DOHH2 (cell line): ENCODE measurements at regions not wholly inside any gene's neighbourhood (a gene's known extent, or its start where the extent isn't known, plus 50 kb on each side); places are given as distances from the start of the nearest gene placed in this dataset.
"Not testable (repeated sequence)": the region's sequence is repeated elsewhere in the genome, so short reads cannot be mapped to it uniquely, and the experiment has no call there.

Experiments used
- H3F3A ChIP-seq: fragments of 200-600 bp; sonication (generic), shearing (Covaris generic); 2 replicates; pipeline ENCODE4 v1.6.0; 2016; ENCODE audit warnings: antibody characterized with exemption, mild to moderate bottlenecking; ENCODE audit not compliant: control insufficient read depth, insufficient read depth
- H3K27ac ChIP-seq: fragments of 200-600 bp; sonication (generic); 2 replicates; pipeline ENCODE4 v1.5.1; 2014; ENCODE audit warnings: low read depth, mild to moderate bottlenecking, low read length, moderate library complexity
- H3K27me3 ChIP-seq: fragments of 200-600 bp; sonication (generic); 2 replicates; pipeline ENCODE4 v1.6.1; 2014; ENCODE audit warnings: mild to moderate bottlenecking, low read length, mixed read lengths; ENCODE audit not compliant: control insufficient read depth
- H3K36me3 ChIP-seq: fragments of 200-600 bp; sonication (generic); 2 replicates; pipeline ENCODE4 v1.6.1; 2014; ENCODE audit warnings: mild to moderate bottlenecking, low read length, moderate library complexity, mixed read lengths; ENCODE audit not compliant: control insufficient read depth
- H3K4me1 ChIP-seq: fragments of 200-600 bp; sonication (generic); 2 replicates; pipeline ENCODE4 v1.6.1; 2014; ENCODE audit warnings: mild to moderate bottlenecking, low read length, mixed read lengths; ENCODE audit not compliant: control insufficient read depth
- H3K4me2 ChIP-seq: fragments of 200-600 bp; sonication (generic); 2 replicates; pipeline ENCODE4 v1.6.0; 2014; ENCODE audit warnings: mild to moderate bottlenecking, low read length, moderate library complexity
- H3K4me3 ChIP-seq: fragments of 200-600 bp; sonication (generic); 2 replicates; pipeline ENCODE4 v1.5.1; 2014; ENCODE audit warnings: mild to moderate bottlenecking, low read length, mixed read lengths
- H3K79me2 ChIP-seq: fragments of 200-600 bp; sonication (generic); 2 replicates; pipeline ENCODE4 v1.6.1; 2014; ENCODE audit warnings: mild to moderate bottlenecking, low read length, mixed read lengths; ENCODE audit not compliant: control insufficient read depth
- H3K9me2 ChIP-seq: fragments of 200-600 bp; sonication (generic); replicated peaks from 2 replicates; pipeline ENCODE4 v1.6.1; 2014; ENCODE audit warnings: mild to moderate bottlenecking, low read length, mixed read lengths; ENCODE audit not compliant: control insufficient read depth
- H3K9me3 ChIP-seq: fragments of 200-600 bp; sonication (generic); 2 replicates; pipeline ENCODE4 v1.6.1; 2014; ENCODE audit warnings: antibody characterized with exemption, low read length, mixed read lengths; ENCODE audit not compliant: control insufficient read depth, insufficient read depth
- H4K20me1 ChIP-seq: fragments of 200-600 bp; sonication (generic); 2 replicates; pipeline ENCODE4 v1.6.0; 2014; ENCODE audit warnings: low read depth, mild to moderate bottlenecking, antibody characterized with exemption, low read length, moderate library complexity; ENCODE audit not compliant: control insufficient read depth, insufficient read depth
- EZH2phosphoT487 ChIP-seq: fragments of 200-600 bp; sonication (generic); IDR thresholded peaks from 2 replicates; pipeline ENCODE4 v1.6.1; 2017; ENCODE audit warnings: borderline replicate concordance, mild to moderate bottlenecking, antibody characterized with exemption, low read length, moderate library complexity, mixed read lengths
- TF ChIP-seq, protein P1 (sequence below): fragments of 200-600 bp; sonication (generic); IDR thresholded peaks from one replicate; pipeline ENCODE4 v1.5.1; 2014; ENCODE audit warnings: antibody characterized with exemption, mild to moderate bottlenecking, low read depth, low read length; ENCODE audit not compliant: poor library complexity, severe bottlenecking

DNA sequence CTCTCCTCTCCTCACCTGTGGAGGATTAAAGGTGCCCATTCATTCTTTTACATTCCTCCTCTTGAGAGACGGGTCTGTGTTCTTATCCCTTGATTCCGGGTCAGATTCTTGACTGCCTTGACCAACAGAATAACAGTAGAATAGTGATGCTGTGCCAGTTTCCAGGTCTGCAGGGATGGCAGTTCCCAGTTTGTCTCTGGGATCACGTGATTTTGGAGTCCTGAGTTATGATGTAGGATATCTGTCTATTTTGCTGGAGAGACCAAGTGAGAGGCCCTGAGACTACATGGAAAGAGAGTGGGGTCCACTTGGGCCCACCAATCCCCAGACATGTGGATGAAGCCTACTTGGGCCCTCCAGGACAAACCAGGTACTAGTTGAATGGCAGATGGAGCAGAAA is 142.8 kb downstream of the TTC8 start:
- TF ChIP-seq, protein P1, sequence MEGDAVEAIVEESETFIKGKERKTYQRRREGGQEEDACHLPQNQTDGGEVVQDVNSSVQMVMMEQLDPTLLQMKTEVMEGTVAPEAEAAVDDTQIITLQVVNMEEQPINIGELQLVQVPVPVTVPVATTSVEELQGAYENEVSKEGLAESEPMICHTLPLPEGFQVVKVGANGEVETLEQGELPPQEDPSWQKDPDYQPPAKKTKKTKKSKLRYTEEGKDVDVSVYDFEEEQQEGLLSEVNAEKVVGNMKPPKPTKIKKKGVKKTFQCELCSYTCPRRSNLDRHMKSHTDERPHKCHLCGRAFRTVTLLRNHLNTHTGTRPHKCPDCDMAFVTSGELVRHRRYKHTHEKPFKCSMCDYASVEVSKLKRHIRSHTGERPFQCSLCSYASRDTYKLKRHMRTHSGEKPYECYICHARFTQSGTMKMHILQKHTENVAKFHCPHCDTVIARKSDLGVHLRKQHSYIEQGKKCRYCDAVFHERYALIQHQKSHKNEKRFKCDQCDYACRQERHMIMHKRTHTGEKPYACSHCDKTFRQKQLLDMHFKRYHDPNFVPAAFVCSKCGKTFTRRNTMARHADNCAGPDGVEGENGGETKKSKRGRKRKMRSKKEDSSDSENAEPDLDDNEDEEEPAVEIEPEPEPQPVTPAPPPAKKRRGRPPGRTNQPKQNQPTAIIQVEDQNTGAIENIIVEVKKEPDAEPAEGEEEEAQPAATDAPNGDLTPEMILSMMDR, result no peak
- TF ChIP-seq EZH2phosphoT487, result no peak
- Histone ChIP-seq H3K36me3 (no peaks in the 10 kb centered on the region), H3K79me2 (no peaks in the 10 kb centered on the region), H3K4me1 (no peaks in the 10 kb centered on the region), H3F3A (no peaks in the 10 kb centered on the region), H3K9me2 (no peaks in the 10 kb centered on the region), H4K20me1 (no peaks in the 10 kb centered on the region), H3K27me3 (peaks cover 8% of the 10 kb centered on the region), H3K4me2 (no peak overlapping the region), H3K4me3 (no peak overlapping the region), H3K27ac (no peak overlapping the region), H3K9me3 (no peaks in the 10 kb centered on the region)

DNA sequence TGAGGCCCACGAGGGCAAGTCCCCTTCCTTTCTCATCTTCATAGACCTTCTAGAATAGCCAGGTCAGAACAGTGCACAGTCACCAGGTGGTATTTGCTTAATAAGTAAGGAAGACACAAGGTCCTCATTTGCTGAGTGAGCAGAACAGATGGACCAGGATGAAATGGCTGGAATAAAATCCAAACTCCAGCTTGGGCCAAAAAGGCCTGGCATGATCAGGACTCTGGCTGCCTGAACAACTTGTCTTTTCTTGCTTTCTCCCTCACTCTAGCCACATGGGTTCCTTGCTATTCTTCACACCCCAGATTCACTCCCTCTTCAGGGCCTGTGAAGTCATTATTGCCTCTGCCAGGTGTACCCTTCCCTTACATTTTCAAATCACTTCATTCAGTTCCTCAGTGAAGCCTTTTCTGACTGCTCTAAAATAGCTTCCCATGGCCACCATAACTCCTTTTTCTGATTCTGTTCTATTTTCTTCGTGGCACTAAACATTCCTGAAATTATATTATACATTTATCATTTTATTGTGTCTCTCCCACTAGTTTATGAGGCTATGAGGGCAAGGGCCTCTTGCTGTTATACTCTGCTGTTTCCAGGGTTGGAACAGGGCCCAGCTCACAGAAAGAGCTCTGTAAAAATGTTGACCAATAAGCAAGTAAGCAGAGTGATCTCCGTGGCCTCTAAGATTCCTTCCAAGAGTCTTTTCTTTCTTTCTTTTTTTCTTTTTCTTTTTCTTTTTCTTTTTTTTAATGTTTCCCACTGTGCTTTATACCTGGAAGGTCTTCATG is 150.8 kb downstream of the TTC8 start:
- H3K4me1 ChIP-seq, result no peaks in the 10 kb centered on the region
- H4K20me1 ChIP-seq, result no peaks in the 10 kb centered on the region
- H3K27me3 ChIP-seq, result peaks cover 8% of the 10 kb centered on the region
- H3K27ac ChIP-seq, result no peak overlapping the region
- H3F3A ChIP-seq, result no peaks in the 10 kb centered on the region
- TF ChIP-seq EZH2phosphoT487, result no peak
- TF ChIP-seq, protein P1, result no peak
- no peaks in the 10 kb centered on the region for H3K9me3 ChIP-seq
- no peaks in the 10 kb centered on the region for H3K9me2 ChIP-seq
- H3K4me2 ChIP-seq, result no peak overlapping the region
- H3K36me3 ChIP-seq, result no peaks in the 10 kb centered on the region
- H3K79me2 ChIP-seq, result no peaks in the 10 kb centered on the region
- no peak overlapping the region for H3K4me3 ChIP-seq

DNA sequence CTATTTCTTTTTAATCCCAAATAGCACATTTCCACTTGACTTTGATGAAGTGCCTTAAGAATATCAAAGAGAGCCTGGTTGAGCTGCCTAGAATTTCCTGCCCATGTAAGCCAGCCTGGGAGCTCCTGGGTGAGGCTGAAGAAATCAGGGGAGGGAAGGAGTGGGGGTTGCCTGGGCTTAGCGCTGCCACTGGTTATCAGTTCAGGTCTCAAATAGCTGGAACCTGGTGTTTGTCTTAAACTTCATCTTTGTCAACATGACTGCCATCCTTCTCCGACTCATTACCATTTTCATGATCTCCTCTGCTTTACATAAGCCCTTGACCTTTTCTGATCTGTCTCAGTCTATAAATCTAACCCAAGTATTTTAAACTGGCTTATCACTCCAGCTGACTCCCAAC is 151.5 kb downstream of the TTC8 start:
- TF ChIP-seq EZH2phosphoT487, result no peak
- TF ChIP-seq, protein P1, result no peak
- H3K36me3 ChIP-seq, result no peaks in the 10 kb centered on the region
- no peak overlapping the region for H3K4me3 ChIP-seq
- no peaks in the 10 kb centered on the region for H3K79me2 ChIP-seq
- H3F3A ChIP-seq, result no peaks in the 10 kb centered on the region
- peaks cover 3% of the 10 kb centered on the region for H3K27me3 ChIP-seq
- no peak overlapping the region for H3K27ac ChIP-seq
- H4K20me1 ChIP-seq, result no peaks in the 10 kb centered on the region
- no peaks in the 10 kb centered on the region for H3K9me3 ChIP-seq
- H3K4me1 ChIP-seq, result no peaks in the 10 kb centered on the region
- H3K4me2 ChIP-seq, result no peak overlapping the region
- H3K9me2 ChIP-seq, result no peaks in the 10 kb centered on the region

DNA sequence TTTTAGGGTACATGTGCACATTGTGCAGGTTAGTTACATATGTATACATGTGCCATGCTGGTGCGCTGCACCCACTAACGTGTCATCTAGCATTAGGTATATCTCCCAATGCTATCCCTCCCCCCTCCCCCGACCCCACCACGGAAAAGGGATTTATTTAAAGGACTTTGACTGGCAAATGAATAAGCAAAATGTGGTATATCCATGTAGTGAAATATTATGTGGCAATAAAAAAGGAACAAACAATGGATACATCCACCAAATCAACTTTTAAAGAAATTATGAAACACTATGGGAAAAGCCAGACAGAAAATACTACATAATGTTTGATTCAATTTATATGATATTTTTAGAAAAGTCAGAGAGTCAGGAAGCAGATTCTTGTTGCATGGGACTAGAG is 156.5 kb downstream of the TTC8 start:
- not testable (repeated sequence) for H4K20me1 ChIP-seq, H3K27ac ChIP-seq, H3K4me1 ChIP-seq, H3F3A ChIP-seq, H3K36me3 ChIP-seq, H3K9me3 ChIP-seq, H3K4me3 ChIP-seq, H3K9me2 ChIP-seq, H3K4me2 ChIP-seq, H3K79me2 ChIP-seq, H3K27me3 ChIP-seq
